NCI-H2227 (cell line): ENCODE measurements at regions not wholly inside any gene's neighbourhood (a gene's known extent, or its start where the extent isn't known, plus 50 kb on each side); places are given as distances from the start of the nearest gene placed in this dataset.

Experiments used
- DNase-seq: peaks from one replicate; lab custom pipeline; 2025; ENCODE audit not compliant: unreplicated experiment; lab: John Stamatoyannopoulos, UW

DNA sequence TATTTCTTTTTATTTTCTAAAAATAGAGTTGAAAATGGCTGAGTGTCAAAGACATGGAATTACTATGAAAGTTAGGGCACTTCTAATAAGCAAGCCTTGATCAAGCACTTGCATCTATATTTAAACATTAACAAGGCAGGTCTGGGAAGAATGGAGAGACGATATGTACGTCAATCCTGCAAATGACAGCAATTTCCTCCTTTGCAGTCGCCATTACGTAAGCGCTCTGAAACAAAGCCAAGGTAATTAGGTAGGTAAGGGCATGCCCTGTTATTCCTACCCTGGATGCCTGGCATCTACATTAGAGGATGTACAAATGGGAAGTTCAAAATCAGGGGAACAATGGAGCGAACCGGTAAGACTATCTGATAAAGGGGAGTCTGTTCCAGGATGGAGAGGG lies 664.0 kb upstream of the ARGLU1 start:
- DNase-seq = no peak

DNA sequence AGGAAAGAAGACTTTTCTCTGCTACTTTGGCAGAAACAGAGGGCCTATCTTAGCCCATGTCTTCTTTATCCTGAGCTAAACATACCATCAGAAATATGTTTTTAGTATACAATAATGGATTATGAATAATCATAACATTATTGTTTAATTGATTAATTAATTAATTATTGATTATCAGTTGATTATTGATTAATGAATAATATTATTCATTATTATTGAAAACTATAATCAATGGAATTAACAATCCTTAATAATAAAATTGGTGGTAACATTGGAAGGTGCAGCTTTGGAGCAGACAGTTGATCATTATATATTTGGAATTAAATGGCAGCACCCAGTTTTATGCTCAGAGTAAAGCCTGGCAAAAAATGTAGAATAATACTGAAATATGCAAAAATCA lies 655.9 kb upstream of the ARGLU1 start:
- no peak for DNase-seq

DNA sequence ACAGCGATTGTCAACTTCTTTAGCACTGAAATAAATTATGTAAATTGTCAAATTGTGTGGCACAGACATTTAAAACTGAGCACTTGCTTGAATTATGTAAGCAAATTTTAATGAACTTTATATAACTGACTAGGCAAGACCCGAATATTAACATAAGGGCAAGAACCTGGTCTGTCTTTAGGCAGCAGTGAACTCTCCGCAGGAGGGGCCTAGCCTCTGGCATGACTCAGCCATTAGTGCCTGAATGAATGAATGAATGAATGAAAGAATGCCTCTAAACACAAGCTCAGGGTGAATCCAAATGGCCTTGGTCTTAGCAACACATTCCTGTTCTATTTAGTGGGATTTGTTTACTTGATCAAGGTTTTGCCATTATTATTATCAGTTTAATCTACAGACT lies 654.7 kb upstream of the ARGLU1 start:
- DNase-seq = no peak

DNA sequence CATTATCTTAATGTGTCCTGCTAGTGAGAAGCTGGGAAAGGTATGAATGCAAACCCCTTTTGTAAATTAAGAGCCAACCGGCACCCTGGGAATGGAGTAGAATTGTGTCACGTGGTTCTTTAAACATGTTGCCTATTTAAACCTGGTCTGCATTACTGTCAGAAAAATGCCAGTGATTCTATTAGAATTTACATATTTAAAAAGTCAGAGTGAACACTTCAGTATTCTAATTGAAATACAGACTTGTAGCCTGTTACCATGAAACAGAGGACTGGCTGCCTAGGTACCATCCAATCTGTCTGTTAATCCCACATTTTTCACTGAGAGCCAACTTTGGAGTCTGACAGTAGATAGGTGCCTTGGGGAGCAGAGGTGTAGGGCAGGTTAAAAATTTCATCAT lies 652.3 kb upstream of the ARGLU1 start:
- DNase-seq = no peak

DNA sequence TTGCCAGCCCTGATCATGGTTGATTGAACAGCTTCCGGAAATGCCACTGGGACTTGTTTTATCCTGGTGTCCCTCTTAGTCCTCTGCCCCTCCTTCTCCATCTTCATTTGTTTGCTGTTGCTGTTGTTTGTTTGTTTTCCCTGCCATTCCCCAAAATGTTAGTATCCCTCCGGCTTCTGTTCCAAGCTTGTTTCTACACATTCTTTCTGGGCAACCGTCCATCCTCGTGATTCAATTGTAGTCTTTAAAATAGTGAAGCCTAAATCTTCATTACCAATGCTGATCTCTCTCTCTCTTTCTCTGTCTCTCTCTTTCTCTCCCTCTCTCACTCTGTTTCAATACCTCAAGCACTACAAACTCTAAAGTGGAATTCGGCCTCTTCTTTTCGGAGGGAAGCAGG lies 649.3 kb upstream of the ARGLU1 start:
- DNase-seq = no peak

DNA sequence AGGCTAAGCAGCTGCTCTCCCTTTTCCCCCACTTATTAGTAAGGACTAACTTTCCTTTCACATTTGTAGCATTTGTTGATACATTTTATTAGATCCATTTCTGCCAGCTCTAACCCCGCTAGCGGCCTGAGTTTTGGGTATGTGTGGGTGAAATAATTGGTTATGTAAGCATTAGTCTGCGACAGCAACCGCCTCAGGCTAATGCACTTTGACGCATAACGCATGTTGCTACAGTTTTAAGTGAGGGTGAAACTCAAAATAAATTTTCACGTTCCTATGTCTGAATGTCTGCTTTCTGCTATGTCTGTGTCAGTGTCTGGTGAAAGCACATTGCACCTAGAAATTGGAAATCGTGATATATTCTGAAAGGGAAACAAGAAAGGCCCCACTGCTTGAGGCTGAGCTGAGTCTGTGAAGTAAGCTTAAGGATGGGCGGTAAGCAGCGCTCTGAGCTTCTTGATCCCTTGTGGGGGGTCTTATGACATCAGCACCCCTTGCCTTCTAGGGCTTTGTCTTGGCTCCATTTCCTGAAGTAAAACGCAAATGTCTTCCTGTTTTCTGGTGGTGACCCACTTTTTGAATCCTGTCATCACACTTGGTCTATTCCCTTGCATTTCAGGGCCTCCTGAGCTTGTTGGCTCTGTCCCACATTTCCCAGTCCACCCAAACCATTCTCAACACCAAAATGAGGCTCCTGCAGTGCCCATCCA lies 648.3 kb upstream of the ARGLU1 start:
- DNase-seq = no peak

DNA sequence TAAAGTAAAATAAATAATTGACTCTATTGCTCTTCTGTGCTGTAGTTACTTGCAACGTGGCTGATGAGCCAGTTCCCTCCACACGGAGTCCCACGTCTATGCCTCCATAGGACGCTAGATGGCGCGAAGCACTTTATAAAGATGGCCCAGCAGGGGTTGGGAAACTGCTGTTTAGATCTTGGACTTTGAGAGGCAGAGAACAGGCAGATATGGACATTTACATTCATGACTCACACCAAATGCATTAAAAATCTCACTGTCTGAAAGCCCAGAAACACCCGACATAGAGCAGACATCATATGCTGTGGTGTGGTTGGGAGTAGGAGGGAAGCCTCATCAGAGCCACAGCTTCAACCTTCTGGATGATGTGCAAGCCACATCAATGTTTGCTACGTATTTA lies 643.1 kb upstream of the ARGLU1 start:
- peak; percentile 86 for DNase-seq

DNA sequence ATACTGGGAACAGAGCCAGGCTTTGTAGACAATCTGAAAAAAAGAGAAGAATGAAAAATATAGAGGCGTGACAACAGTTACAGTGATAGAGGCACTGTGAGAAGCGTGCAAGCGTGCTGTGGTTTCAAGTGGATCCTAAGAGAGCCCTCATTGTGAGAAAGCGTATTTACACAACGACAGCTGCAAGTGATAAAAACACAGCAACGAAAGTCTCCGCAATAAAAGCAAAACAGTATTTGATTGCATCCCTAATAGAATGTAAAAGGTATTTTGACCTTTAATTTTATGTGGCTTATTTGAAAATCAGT lies 642.7 kb upstream of the ARGLU1 start:
- DNase-seq = peak; percentile 50

DNA sequence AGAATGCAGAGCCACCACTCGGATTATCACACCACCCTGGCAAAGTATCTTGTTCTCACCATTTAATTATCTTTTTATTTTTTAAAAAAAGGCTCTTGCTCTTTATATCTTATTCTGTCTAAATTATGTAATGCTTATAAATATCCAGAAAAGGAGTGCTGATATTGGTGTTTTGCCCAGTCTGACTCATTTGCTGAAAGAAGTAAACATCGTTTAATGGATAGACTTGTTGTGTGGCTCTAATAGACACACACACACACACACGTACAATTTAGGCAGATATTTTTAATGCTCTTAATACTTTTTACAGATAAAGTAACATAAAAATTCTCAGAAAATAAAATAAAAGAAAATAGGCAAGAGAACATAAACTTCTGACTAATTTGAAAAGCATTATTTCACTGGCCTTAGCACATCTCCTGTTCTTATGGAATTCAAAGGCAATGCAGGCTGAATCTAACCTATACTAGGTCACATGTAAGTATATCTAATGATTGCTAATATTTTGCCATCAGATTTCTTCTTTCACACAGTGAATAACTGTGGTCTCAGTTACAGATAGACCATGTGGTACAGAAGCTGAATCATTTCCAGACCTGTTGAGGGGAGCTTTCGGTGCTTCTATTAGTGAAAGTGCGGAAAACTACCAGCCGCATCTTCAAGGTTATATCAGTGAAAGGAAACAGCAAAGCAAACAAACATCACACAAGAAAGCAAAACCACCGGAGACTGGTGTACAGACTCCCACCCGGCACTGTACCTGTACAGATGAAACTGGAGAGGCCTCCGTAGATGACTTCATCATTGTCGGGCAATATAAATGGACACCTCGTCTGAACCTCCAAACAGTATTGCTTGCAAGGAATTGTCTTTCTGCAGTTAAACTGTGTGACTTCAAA lies 642.1 kb upstream of the ARGLU1 start:
- DNase-seq = no peak

DNA sequence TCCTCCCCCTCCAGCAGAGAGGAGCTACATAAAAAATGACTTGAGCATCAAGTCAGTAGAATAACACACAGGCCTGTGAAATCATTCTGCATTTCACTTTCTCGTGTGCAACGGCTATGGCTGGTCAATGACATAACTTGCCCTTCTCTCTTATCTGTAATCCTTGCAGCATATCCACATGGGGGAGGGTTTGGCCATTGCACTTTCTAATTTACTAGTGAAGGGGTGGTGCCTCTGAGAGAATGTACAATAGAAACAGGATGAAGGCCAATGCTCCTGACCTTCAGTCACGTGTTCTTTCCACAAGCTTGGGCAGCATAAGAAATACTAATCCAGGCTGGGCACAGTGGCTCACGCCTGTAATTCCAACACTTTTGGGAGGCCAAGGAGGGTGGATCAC lies 641.0 kb upstream of the ARGLU1 start:
- no peak for DNase-seq

DNA sequence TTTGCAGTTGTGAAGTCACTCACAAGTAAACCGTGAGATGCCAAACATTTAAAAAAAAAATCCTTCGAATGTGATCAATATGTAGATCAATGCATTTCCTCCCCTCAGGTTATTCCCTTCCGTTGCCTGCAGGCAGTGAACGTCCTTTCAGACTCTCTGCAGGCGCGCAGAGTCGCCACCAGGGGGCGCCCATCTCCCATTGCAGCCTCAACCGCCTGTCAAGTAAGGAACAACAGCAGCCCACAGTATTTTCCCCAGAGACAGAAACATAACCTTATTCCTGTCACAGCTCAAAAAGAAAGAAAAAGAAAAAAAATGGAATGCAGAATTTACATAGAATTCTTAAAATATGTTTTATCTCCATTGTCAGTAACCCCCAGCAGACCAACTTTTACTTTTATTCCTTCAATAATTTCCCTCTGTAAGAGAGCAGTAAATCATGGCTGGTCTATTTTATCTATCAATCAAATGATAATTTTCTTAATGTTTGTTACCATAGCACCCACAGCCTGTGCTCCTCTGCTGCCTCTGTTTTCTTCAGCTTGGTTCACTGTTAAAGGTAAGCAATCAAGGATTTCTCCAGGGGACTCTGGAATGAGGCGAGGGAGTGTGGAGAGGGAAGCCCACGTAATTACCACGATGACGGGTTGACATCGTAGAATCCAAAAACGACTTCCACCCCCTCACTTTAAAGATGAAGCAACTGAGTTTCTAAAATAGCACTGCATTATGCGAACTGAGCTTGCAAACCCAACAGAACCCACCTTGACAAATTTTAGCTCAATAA lies 637.6 kb upstream of the ARGLU1 start:
- peak; percentile 68 for DNase-seq

DNA sequence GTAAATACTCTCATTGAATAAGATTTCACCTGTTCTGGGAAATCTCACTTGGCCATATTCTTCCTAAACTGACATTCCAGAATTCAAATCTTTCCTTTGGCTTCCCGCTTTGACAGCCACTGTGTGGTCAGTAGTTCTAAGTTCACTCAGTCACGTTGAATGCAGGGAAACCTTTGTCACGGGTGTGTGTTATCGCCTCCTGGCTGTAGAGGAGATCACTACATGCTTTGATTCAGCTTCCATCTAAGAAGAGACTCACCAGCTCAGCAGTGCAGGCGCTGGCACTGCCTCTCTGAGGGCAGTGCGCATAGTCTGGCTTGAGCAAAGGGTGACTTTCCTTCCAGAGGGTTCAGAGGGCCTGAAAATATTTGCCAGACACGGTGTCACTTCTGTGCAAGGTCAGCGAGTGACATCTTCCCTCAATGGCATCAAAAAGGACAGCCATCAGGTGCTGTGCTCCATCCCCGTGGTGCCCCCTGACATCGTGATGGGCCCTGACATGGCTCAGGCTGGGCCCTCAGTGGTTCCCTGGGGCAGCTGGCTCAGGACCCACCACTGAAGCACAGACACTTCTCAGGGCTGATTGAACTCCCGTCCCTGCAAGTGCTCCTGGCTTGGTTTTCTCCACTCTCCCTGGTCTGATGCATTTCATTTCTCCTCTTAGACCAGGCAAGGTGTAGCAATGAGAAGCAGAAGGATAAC lies 635.4 kb upstream of the ARGLU1 start:
- no peak for DNase-seq

DNA sequence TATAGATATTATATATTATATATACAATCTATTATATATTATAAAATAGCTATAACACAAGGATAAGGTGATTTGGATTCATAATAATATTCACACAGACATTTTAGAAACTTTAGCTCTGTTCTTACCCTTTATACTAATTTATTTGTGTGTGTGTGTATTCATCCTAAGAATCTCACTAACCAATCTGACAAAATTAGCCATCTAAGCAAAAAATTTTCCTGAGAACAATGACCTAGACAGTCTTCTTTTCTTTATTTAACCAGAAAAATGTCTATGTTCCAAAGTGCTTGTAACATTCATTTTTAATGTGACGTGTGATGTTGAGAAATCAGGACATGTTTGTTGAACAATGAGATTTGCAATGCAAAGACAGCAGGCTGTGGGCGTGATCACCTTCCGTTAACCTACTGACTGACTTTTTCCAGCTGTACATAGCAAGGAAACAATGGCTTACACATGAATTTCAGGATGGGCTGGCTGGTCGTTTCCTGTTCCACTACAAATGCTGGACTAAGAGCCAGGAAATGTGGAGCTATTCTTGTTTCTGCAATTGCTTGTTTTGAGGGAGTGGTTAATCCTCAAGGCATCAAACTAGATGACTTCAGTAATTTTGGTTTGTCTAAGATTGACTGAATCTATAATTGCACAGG lies 634.6 kb upstream of the ARGLU1 start:
- DNase-seq = no peak

DNA sequence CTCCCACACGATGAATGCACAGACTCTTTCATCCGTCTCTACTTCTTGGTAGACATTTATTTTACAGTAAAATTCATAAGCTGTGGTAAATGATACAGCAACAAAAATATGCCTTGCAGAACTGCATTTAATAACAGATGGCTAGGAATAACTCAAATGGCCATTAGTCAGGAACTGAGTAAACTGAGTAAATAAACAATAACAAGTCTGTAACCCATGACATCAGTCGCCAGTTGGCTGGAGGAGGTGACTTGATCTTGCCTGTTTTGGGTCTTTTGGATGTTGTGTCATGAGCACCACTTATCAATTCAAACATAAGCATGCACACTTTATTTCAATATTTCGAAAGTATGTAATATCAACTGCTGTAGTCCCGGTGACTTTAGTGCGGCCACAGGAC lies 632.6 kb upstream of the ARGLU1 start:
- no peak for DNase-seq

DNA sequence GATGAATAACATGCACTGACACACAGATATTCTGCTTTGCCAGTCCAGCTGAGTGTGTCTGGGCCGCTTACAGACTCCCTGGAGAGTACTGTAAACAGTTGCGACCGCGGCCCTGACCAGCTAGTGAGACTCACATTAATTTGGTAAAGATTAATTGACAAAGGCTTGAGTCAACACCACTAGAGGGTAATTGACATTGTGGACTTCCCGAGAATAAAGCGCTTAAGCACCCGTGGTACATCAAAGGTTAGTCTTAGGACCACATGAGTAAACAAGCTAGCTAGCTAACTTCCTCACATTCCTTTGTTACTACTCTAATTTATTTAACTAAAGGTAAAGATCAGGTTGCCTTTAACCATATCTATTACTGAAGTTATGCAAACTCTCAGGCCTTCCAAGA lies 624.4 kb upstream of the ARGLU1 start:
- DNase-seq = no peak

DNA sequence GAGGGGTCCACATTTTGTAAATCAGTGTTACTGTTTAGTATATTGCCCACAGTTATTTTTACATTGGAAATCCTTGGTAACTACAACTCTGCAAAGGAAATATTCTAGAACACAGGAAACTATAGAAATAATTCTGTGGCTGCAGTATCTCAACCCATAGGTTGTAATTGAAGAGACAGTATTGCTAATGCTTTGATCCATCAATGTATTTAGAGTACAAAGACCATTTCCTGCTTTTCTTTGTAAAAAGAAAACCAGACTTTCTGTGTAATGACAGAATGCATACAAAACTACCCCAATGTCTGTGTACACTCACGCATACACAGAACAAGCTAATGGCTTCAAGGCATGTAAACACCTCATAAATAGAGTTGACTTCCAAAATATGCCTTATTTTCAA lies 622.1 kb upstream of the ARGLU1 start:
- no peak for DNase-seq

DNA sequence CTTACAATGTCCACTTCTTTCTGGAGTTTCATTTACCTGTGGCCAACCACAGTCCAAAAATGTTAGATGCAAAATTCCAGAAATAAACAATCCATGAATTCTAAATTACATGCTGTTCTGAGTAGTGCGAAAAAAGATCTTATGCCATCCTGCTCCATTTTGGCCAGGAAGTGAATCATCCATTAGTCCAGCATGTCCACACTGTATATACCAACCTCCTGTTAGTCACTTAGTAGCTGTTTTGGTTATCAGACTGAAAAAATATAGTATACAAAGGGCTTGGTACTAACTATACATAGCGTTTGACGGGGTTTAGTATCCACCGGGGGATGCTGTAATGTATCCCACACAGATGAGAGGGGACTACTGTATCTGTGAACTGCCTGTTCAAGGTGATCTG lies 618.0 kb upstream of the ARGLU1 start:
- no peak for DNase-seq

DNA sequence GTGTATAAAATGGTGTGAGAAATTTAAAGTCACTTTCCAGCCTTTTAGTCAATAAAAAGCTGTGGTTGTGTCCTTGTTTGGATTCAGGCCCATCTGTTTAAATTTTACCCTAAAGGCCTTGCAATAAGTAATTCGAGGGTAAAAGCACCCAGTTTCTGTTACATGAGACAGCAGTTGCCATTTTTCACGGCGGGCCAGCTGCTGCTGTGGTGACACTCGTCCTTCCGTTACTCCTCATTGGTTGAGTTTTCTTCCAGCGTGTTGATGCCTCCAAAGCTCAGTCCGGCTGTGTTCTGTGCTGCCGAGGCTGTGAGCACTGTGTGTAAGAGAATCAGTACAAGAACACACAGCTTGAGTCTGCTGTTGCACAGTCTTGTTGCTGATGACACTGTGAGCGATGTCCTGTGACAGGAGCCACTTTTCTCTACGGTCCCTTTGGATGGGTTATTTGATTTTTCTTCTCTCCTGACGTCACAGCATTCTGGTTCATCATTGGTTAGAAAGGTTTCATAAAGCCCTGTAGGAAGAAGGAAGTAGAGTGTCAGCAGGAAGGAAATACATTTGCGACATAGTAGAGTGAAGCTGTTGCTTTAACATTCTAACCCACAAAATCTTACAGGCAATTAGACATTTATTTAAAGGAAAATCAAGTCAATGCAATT lies 602.5 kb upstream of the ARGLU1 start:
- DNase-seq = no peak

DNA sequence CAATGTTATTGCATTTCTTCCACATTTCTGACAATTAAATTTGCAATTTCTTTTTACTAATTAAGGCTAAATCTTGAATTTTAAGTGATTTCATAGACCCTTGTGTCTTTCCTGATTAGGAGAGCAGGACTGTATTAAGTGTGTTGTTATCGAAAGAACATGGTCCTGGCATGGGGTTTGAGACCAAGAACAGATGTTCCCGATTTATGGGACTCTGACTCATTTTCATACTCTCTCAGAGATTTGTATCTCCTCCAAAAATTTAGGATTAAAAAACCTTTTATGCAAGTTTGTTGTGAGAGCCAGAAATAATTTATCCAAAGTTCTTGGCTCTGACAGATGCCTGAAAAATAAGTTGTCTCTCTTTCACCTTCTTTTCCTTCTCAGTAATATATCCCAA lies 589.3 kb upstream of the ARGLU1 start:
- DNase-seq = no peak

DNA sequence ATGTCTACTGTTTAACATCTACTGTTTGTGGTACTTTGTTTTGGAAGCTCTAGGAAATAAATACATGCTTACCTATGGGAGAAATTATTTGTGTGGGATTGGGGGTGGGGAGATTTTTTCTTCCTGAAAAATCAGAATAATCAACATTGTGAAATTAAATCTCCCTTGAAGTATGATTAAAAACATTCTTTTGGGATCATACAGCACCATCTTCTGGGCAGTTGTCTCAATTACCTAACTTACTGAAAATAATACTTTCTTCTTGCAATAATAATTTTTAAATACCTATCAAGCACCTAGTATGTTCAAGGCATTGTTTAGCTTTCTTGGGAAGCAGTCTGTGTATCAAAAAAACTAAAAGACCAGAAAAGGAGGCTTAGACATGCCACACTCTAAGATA lies 576.5 kb upstream of the ARGLU1 start:
- DNase-seq = no peak
